ENCODE measurements at regions not wholly inside any gene's neighbourhood (a gene's known extent, or its start where the extent isn't known, plus 50 kb on each side); places are given as distances from the start of the nearest gene placed in this dataset.

DNA sequence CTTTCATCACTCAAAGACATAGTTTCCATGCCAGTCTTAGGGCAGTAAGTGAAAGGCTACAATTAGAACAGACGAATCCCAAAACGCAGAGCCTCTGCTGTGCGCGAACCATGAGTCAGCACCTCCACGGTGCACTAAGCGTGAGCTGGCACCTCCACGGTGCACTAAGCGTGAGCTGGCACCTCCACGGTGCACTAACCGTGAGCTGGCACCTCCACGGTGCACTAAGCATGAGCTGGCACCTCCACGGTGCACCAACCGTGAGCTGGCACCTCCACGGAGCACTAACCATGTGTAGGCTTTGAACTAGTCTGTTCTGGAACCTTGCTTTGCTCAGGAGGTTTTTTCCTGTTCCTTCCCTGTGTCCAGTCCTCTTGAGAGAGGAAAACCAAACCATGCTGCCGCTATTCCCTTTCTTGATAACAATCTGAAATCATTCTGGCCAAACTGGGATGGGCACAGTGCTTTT lies 120.6 kb downstream of the IRS2 start:
- Histone ChIP-seq H2BK120ac (ENCODE audit: low read depth, low read length) (no peak overlapping the region), H2BK5ac (ENCODE audit: low read depth, low read length, poor library complexity, severe bottlenecking) (no peak overlapping the region), H2AK5ac (ENCODE audit: low read depth, low read length) (no peak overlapping the region), H3K27ac (ENCODE audit: insufficient read depth, low read length) (no peak overlapping the region), H2BK20ac (ENCODE audit: low read depth, low read length) (no peak overlapping the region), H4K5ac (ENCODE audit: low read depth, low read length) (no peak overlapping the region), H3K23ac (ENCODE audit: low read depth, low read length) (no peak overlapping the region), H4K91ac (ENCODE audit: insufficient read depth, low read depth, low read length) (no peak overlapping the region), H3K4me1 (ENCODE audit: control insufficient read depth, insufficient read depth, low read length) (no peaks in the 10 kb centered on the region), H3K4ac (ENCODE audit: low read depth, low read length) (no peak overlapping the region), H3K79me1 (ENCODE audit: low read depth in 1 of 2, low read length in 2 of 2) (no peaks in the 10 kb centered on the region), H3K27me3 (ENCODE audit: control insufficient read depth, insufficient read depth, low read length) (peaks cover 8% of the 10 kb centered on the region), H4K8ac (ENCODE audit: low read depth in 2 of 2, low read length in 2 of 2) (no peak overlapping the region), H3K4me3 (ENCODE audit: insufficient read depth, low read depth, low read length) (no peak overlapping the region), H3K9me1 (ENCODE audit: insufficient read depth, low read length) (no peaks in the 10 kb centered on the region), H3K18ac (ENCODE audit: low read depth, low read length) (no peak overlapping the region), H3K9ac (ENCODE audit: low read depth, low read length) (no peak overlapping the region), H3K36me3 (ENCODE audit: control insufficient read depth, insufficient read depth, low read length) (no peaks in the 10 kb centered on the region), H2AFZ (replicated peaks; ENCODE audit: low read length, poor library complexity) (no peak overlapping the region), H2BK15ac (ENCODE audit: low read depth, low read length) (no peak overlapping the region), H2AK9ac (replicated peaks; ENCODE audit: low read depth, low read length, poor library complexity) (no peak overlapping the region), H3K9me3 (ENCODE audit: control insufficient read depth, insufficient read depth, low read length) (no peaks in the 10 kb centered on the region), H3K56ac (ENCODE audit: extremely low read depth, insufficient read depth, low read length) (no peak overlapping the region), H3K4me2 (ENCODE audit: low read depth, low read length) (no peak overlapping the region), H4K20me1 (ENCODE audit: insufficient read depth, low read length) (no peaks in the 10 kb centered on the region), H3K14ac (replicated peaks; ENCODE audit: low read depth, low read length) (no peak overlapping the region)
- intact Hi-C loops (cut with micrococcal nuclease), result no loop called here
- ChIA-PET POLR2A (ENCODE audit: unreplicated experiment) (no interaction called here), CTCF (no interaction called here)
- dilution Hi-C loops (cut with HindIII; ENCODE audit: low sequenced_read_pairs, unreplicated experiment), result no loop called here
- BruUV-seq (replicated peaks), result no TSS peak
- no peak for TF ChIP-seq MAFK (IDR thresholded peaks at IDR 0.05; ENCODE audit: low read depth, low read length)
- no peak for TF ChIP-seq MXI1 (IDR thresholded peaks at IDR 0.05; ENCODE audit: borderline replicate concordance, low read depth, low read length)
- TF ChIP-seq RCOR1 (IDR thresholded peaks at IDR 0.05; ENCODE audit: insufficient replicate concordance, low read length), result no peak
- no peak for TF ChIP-seq SMC3 (IDR thresholded peaks at IDR 0.05; ENCODE audit: low read depth, low read length)
- no peak for TF ChIP-seq BHLHE40 (IDR thresholded peaks at IDR 0.05; ENCODE audit: low read depth, low read length)
- TF ChIP-seq, protein P1, sequence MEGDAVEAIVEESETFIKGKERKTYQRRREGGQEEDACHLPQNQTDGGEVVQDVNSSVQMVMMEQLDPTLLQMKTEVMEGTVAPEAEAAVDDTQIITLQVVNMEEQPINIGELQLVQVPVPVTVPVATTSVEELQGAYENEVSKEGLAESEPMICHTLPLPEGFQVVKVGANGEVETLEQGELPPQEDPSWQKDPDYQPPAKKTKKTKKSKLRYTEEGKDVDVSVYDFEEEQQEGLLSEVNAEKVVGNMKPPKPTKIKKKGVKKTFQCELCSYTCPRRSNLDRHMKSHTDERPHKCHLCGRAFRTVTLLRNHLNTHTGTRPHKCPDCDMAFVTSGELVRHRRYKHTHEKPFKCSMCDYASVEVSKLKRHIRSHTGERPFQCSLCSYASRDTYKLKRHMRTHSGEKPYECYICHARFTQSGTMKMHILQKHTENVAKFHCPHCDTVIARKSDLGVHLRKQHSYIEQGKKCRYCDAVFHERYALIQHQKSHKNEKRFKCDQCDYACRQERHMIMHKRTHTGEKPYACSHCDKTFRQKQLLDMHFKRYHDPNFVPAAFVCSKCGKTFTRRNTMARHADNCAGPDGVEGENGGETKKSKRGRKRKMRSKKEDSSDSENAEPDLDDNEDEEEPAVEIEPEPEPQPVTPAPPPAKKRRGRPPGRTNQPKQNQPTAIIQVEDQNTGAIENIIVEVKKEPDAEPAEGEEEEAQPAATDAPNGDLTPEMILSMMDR (conservative IDR thresholded peaks at IDR 0.05; ENCODE audit: low read depth, low read length), result no peak
- ATAC-seq (ENCODE audit: low read depth) (no peak), DNase-seq (no peak)
- in situ Hi-C loops (cut with MboI; ENCODE audit: low sequenced_read_pairs), result no loop called here
- 93% methylated on average over 11 of the region's 15 CpGs; no CpG with 5 or more reads in 1 of the 2 experiments for WGBS, 2 experiments (ENCODE audit: extremely low coverage in 2 of 2, insufficient read length in 1 of 2)

Data from IMR-90 (cell line).